Neural progenitor cell (in vitro differentiated cells): ENCODE measurements at regions not wholly inside any gene's neighbourhood (a gene's known extent, or its start where the extent isn't known, plus 50 kb on each side); places are given as distances from the start of the nearest gene placed in this dataset.
A peak's percentile ranks its signal among the peaks of the same experiment; 100 is the strongest.

ENCODE experiments used
- DNase-seq: peaks from one replicate; pipeline ENCODE4 v3.0.0-alpha.2; 2016; ENCODE audit warnings: low spot score
- H2AFZ ChIP-seq: fragments of 200-600 bp; sonication (generic); replicated peaks from 2 replicates; pipeline ENCODE4 v1.6.1; 2016; ENCODE audit warnings: antibody characterized with exemption
- H3F3A ChIP-seq: fragments of 200-600 bp; sonication (generic); 2 replicates; pipeline ENCODE4 v1.6.1; 2016; ENCODE audit warnings: antibody characterized with exemption, low read depth
- H3K27ac ChIP-seq: fragments of 200-600 bp; sonication (generic); 2 replicates; pipeline ENCODE4 v1.5.1; 2016; ENCODE audit warnings: mild to moderate bottlenecking
- H3K27me3 ChIP-seq: fragments of 200-600 bp; sonication (generic); 2 replicates; pipeline ENCODE4 v1.6.1; 2016; ENCODE audit warnings: mild to moderate bottlenecking, moderate library complexity
- H3K36me3 ChIP-seq: fragments of 200-600 bp; sonication (generic); 2 replicates; pipeline ENCODE4 v1.5.1; 2016
- H3K4me1 ChIP-seq: fragments of 200-600 bp; sonication (generic); 2 replicates; pipeline ENCODE4 v1.6.1; 2016; ENCODE audit warnings: mixed run types
- H3K4me2 ChIP-seq: fragments of 200-600 bp; sonication (generic); 2 replicates; pipeline ENCODE4 v1.6.1; 2016
- H3K4me3 ChIP-seq: fragments of 200-600 bp; sonication (generic); 2 replicates; pipeline ENCODE4 v1.5.1; 2016
- H3K79me2 ChIP-seq: fragments of 200-600 bp; sonication (generic); 2 replicates; pipeline ENCODE4 v1.6.1; 2016; ENCODE audit warnings: low read depth
- H3K9ac ChIP-seq: fragments of 200-600 bp; sonication (generic); 2 replicates; pipeline ENCODE4 v1.6.1; 2016
- H3K9me3 ChIP-seq: fragments of 200-600 bp; sonication (generic); 2 replicates; pipeline ENCODE4 v1.5.1; 2016; ENCODE audit warnings: low read depth
- H4K20me1 ChIP-seq: fragments of 200-600 bp; sonication (generic); 2 replicates; pipeline ENCODE4 v1.6.1; 2016; ENCODE audit warnings: low read depth
- H3K27ac Mint-ChIP-seq: 3 replicates; pipeline ENCODE4 v1.8.0; 2021; ENCODE audit warnings: mixed read lengths
- H3K27me3 Mint-ChIP-seq: 2 replicates; pipeline ENCODE4 v1.8.0; 2022; ENCODE audit warnings: low read depth, mild to moderate bottlenecking, inconsistent platforms, moderate library complexity, mixed read lengths; ENCODE audit not compliant: insufficient read depth
- H3K36me3 Mint-ChIP-seq: 3 replicates; pipeline ENCODE4 v1.8.0; 2021; ENCODE audit warnings: mixed read lengths
- H3K4me1 Mint-ChIP-seq: 3 replicates; pipeline ENCODE4 v1.8.0; 2021; ENCODE audit warnings: mixed read lengths
- H3K4me3 Mint-ChIP-seq: 3 replicates; pipeline ENCODE4 v1.8.0; 2021; ENCODE audit warnings: mild to moderate bottlenecking, moderate library complexity, mixed read lengths
- H3K9me3 Mint-ChIP-seq: 3 replicates; pipeline ENCODE4 v1.8.0; 2020; ENCODE audit warnings: mixed read lengths
- CTCF ChIP-seq: fragments of 200-600 bp; sonication (generic); IDR thresholded peaks from 2 replicates; pipeline ENCODE4 v1.5.1; 2017; ENCODE audit warnings: antibody characterized with exemption, mild to moderate bottlenecking
- EZH2 ChIP-seq: fragments of 200-600 bp; sonication (generic); IDR thresholded peaks from 2 replicates; pipeline ENCODE4 v1.6.1; 2017; ENCODE audit warnings: antibody characterized with exemption, mild to moderate bottlenecking, moderate library complexity
- EZH2phosphoT487 ChIP-seq: fragments of 200-600 bp; sonication (generic); IDR thresholded peaks from 2 replicates; pipeline ENCODE4 v1.6.1; 2017; ENCODE audit warnings: antibody characterized with exemption

- H3K79me2 ChIP-seq = no peaks in the 10 kb centered on the region
- H3K4me3 ChIP-seq = no peak overlapping the region
- Mint-ChIP-seq H3K4me1 (peaks cover 41% of the 10 kb centered on the region), H3K36me3 (no peaks in the 10 kb centered on the region), H3K27me3 (peaks cover 8% of the 10 kb centered on the region), H3K9me3 (no peaks in the 10 kb centered on the region), H3K4me3 (no peak overlapping the region), H3K27ac (no peak overlapping the region)
- no peak overlapping the region for H3K4me2 ChIP-seq
- H4K20me1 ChIP-seq = no peaks in the 10 kb centered on the region
- H3K9me3 ChIP-seq = no peaks in the 10 kb centered on the region
- H3K4me1 ChIP-seq = peaks cover 33% of the 10 kb centered on the region
- no peak overlapping the region for H3K27ac ChIP-seq
- H3K27me3 ChIP-seq = peaks cover 32% of the 10 kb centered on the region
- no peak for DNase-seq
- no peaks in the 10 kb centered on the region for H3K36me3 ChIP-seq
- TF ChIP-seq EZH2 = no peak
- TF ChIP-seq CTCF = no peak
- no peak for TF ChIP-seq EZH2phosphoT487
- H3F3A ChIP-seq = peaks cover 21% of the 10 kb centered on the region
- H2AFZ ChIP-seq = no peak overlapping the region
- H3K9ac ChIP-seq = no peak overlapping the region
These were observed 158.6 kb downstream of the AQP4 start for GRCh38 chr18:26706911-26707351.

- no peak overlapping the region for H3K9ac ChIP-seq
- H3K4me2 ChIP-seq = no peak overlapping the region
- Mint-ChIP-seq H3K4me3 (no peak overlapping the region), H3K27ac (peak overlapping the region; percentile 12), H3K4me1 (peaks cover 37% of the 10 kb centered on the region), H3K9me3 (no peaks in the 10 kb centered on the region), H3K27me3 (peaks cover 8% of the 10 kb centered on the region), H3K36me3 (no peaks in the 10 kb centered on the region)
- TF ChIP-seq EZH2phosphoT487 (no peak), CTCF (no peak), EZH2 (no peak)
- H3K79me2 ChIP-seq = no peaks in the 10 kb centered on the region
- no peak overlapping the region for H2AFZ ChIP-seq
- H3K27me3 ChIP-seq = peaks cover 44% of the 10 kb centered on the region
- H3F3A ChIP-seq = peaks cover 19% of the 10 kb centered on the region
- H3K4me3 ChIP-seq = no peak overlapping the region
- no peak overlapping the region for H3K27ac ChIP-seq
- no peaks in the 10 kb centered on the region for H3K9me3 ChIP-seq
- no peak for DNase-seq
- H3K4me1 ChIP-seq = peaks cover 26% of the 10 kb centered on the region
- H4K20me1 ChIP-seq = no peaks in the 10 kb centered on the region
- no peaks in the 10 kb centered on the region for H3K36me3 ChIP-seq
These were observed 157.4 kb upstream of the KCTD1 start for GRCh38 chr18:26705757-26706156.

GRCh38 chr18:26703170-26703930, 155.0 kb upstream of the KCTD1 start:
- Mint-ChIP-seq H3K4me3 (no peak overlapping the region), H3K9me3 (no peaks in the 10 kb centered on the region), H3K4me1 (peaks cover 16% of the 10 kb centered on the region), H3K27ac (no peak overlapping the region), H3K27me3 (peaks cover 6% of the 10 kb centered on the region), H3K36me3 (no peaks in the 10 kb centered on the region)
- H3K27me3 ChIP-seq = peaks cover 68% of the 10 kb centered on the region
- H4K20me1 ChIP-seq = no peaks in the 10 kb centered on the region
- no peak overlapping the region for H3K27ac ChIP-seq
- H3K9ac ChIP-seq = no peak overlapping the region
- H3K4me3 ChIP-seq = no peak overlapping the region
- TF ChIP-seq EZH2phosphoT487 (no peak), CTCF (no peak), EZH2 (no peak)
- DNase-seq = no peak
- no peaks in the 10 kb centered on the region for H3K9me3 ChIP-seq
- H3K4me2 ChIP-seq = no peak overlapping the region
- peaks cover 16% of the 10 kb centered on the region for H3K4me1 ChIP-seq
- no peaks in the 10 kb centered on the region for H3K36me3 ChIP-seq
- H3F3A ChIP-seq = no peaks in the 10 kb centered on the region
- H2AFZ ChIP-seq = no peak overlapping the region
- H3K79me2 ChIP-seq = no peaks in the 10 kb centered on the region
